ENCODE measurements at regions not wholly inside any gene's neighbourhood (a gene's known extent, or its start where the extent isn't known, plus 50 kb on each side); places are given as distances from the start of the nearest gene placed in this dataset.

DNA sequence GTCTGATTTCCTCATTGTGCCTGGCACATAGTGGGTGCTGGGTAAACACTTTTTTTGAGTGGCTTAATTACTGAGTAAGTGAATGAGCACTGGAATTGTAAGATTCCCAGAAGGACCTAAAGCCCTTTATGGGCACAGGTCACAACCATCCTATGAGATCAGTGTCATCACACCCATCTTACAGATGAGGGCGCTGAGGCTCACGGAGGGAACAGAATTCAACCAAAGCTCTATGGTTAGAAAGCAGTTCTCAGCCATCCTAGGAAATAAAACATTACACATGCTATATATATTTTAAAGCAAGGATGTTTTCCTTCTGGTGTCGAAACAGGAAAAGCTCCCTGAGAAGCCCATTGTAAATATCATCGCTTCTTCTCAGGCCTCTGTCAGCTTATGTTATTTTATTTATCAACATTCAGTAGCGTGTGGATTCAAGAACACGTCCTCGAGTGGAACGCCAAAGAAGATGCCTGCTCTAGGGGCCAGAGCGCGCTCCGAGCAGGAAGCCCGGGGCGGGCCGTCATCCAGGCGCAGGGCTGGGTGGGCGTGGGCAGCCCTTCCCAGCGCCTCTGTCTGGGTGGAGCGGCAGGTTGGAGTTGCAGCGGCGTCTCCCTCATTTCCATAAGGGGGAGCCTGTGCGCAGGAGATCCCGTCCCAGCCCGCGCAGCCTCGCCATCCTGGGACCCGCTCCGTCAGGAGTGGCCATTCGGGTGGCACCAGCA lies 155.8 kb upstream of the SMIM23 start:
- Mint-ChIP-seq H3K36me3 (ENCODE audit: low read depth) (no peaks in the 10 kb centered on the region), H3K27me3 (peaks cover 39% of the 10 kb centered on the region), H3K4me3 (no peak overlapping the region), H3K27ac (no peak overlapping the region), H3K9me3 (no peaks in the 10 kb centered on the region), H3K4me1 (no peaks in the 10 kb centered on the region)
- ATAC-seq (replicated peaks), result no peak

- Mint-ChIP-seq H3K27ac (no peak overlapping the region), H3K36me3 (ENCODE audit: low read depth) (no peaks in the 10 kb centered on the region), H3K27me3 (peaks cover 43% of the 10 kb centered on the region), H3K4me3 (no peak overlapping the region), H3K9me3 (no peaks in the 10 kb centered on the region), H3K4me1 (no peaks in the 10 kb centered on the region)
- ATAC-seq (replicated peaks), result no peak
Measured at GRCh38 chr5:171630350-171631065, 155.1 kb upstream of the SMIM23 start.

GRCh38 chr5:171632616-171633015 lies 153.0 kb upstream of the SMIM23 start:
- Mint-ChIP-seq H3K27me3 (peaks cover 40% of the 10 kb centered on the region), H3K4me1 (no peaks in the 10 kb centered on the region), H3K27ac (no peak overlapping the region), H3K4me3 (no peak overlapping the region), H3K36me3 (ENCODE audit: low read depth) (no peaks in the 10 kb centered on the region), H3K9me3 (no peaks in the 10 kb centered on the region)
- ATAC-seq (replicated peaks), result no peak

- Mint-ChIP-seq H3K36me3 (ENCODE audit: low read depth) (no peaks in the 10 kb centered on the region), H3K27me3 (peaks cover 35% of the 10 kb centered on the region), H3K27ac (no peak overlapping the region), H3K4me1 (no peaks in the 10 kb centered on the region), H3K4me3 (no peak overlapping the region), H3K9me3 (no peaks in the 10 kb centered on the region)
- ATAC-seq (replicated peaks), result no peak
Measured at GRCh38 chr5:171633776-171634470, 151.7 kb upstream of the SMIM23 start.

DNA sequence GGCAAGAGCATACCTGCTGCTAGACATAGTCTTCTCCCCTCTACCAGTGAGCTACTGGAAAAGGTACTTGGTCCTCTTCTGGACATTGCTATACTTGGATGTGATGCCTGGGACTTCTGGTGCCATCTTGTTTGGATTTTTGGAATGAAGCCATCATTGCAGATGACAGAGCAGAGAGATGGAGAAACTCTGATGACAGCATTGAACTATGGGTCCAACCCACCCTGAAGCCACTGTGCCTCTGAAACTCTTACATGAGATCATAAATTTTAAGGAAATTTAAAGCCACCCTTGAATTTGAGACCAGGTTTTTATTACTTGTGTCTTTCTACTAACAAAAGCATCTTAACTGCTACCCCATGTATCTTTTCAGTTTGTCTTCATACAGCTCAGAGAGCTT lies 151.1 kb upstream of the SMIM23 start:
- no peaks in the 10 kb centered on the region for H3K4me1 Mint-ChIP-seq
- H3K9me3 Mint-ChIP-seq, result no peaks in the 10 kb centered on the region
- no peaks in the 10 kb centered on the region for H3K36me3 Mint-ChIP-seq (ENCODE audit: low read depth)
- no peak overlapping the region for H3K27ac Mint-ChIP-seq
- peaks cover 32% of the 10 kb centered on the region for H3K27me3 Mint-ChIP-seq
- H3K4me3 Mint-ChIP-seq, result no peak overlapping the region
- ATAC-seq (replicated peaks), result no peak

DNA sequence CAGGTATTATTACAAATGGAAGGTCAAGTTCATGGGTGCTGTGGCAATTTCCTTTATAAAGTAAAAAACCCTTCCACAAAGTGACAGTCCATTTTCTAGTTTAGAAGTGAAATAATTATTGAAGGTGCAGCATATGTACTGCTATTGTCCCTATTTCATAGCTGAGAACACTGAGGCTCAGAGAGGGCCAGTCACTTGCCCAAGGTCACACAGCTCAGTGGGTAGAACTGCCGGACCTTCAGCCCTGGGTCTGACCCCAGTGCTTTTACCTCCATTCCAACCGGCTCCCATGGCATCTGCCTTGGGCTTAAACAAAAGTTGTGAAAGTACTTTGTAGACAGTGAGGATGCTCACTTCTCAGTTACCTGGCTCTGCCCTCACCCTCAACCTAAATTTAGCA lies 150.6 kb upstream of the SMIM23 start:
- Mint-ChIP-seq H3K4me3 (no peak overlapping the region), H3K36me3 (ENCODE audit: low read depth) (no peaks in the 10 kb centered on the region)
- ATAC-seq (replicated peaks), result no peak

DNA sequence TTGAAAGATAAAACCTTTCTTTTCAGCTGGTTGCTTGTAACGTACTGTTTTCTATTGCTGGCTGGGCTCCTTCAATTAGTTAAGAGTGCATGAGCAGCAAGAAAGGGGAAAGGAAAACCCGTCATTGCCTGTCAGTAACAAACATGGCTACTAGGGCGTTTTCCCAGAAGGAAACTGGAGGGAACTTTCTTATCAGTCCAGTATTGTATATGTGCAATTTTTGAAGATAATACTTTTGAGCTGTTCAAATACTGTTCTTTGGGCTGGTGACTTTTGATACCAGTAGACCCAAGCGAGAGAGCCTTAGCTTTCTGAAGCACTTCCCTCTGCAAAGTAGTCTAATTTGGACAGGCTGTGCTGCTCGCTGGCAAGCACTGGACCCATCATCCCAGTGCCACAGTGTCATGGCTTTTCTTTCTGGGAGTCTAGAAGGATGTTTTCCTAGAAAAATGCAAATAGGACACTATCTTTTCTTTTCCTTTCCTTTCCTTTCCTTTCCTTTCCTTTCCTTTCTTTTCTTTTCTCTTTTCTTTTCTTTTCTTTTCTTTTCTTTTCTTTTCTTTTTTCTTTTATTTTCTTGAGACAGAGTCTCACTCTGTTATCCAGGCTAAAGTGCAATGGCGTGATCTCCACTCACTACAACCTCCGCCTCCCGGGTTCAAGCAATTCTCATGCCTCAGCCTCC lies 149.9 kb upstream of the SMIM23 start:
- Mint-ChIP-seq H3K4me3 (no peak overlapping the region), H3K36me3 (ENCODE audit: low read depth) (no peaks in the 10 kb centered on the region), H3K4me1 (no peaks in the 10 kb centered on the region), H3K27ac (no peak overlapping the region), H3K27me3 (peaks cover 32% of the 10 kb centered on the region), H3K9me3 (no peaks in the 10 kb centered on the region)
- ATAC-seq (replicated peaks), result no peak

More for the DNA sequence above, 150.6 kb upstream of the SMIM23 start:
- Mint-ChIP-seq H3K4me1 (no peaks in the 10 kb centered on the region), H3K27me3 (peaks cover 32% of the 10 kb centered on the region), H3K9me3 (no peaks in the 10 kb centered on the region), H3K27ac (no peak overlapping the region)

- no peak overlapping the region for H3K4me3 Mint-ChIP-seq
- no peaks in the 10 kb centered on the region for H3K4me1 Mint-ChIP-seq
- no peak for ATAC-seq (replicated peaks)
- peaks cover 25% of the 10 kb centered on the region for H3K27me3 Mint-ChIP-seq
- H3K27ac Mint-ChIP-seq, result no peak overlapping the region
- H3K9me3 Mint-ChIP-seq, result no peaks in the 10 kb centered on the region
- H3K36me3 Mint-ChIP-seq (ENCODE audit: low read depth), result no peaks in the 10 kb centered on the region
Measured at GRCh38 chr5:171637811-171638210, 147.8 kb upstream of the SMIM23 start.

GRCh38 chr5:171639205-171639621 lies 146.4 kb upstream of the SMIM23 start:
- ATAC-seq (replicated peaks), result no peak

GRCh38 chr5:171639966-171640365 lies 145.7 kb upstream of the SMIM23 start:
- no peaks in the 10 kb centered on the region for H3K36me3 Mint-ChIP-seq (ENCODE audit: low read depth)
- no peaks in the 10 kb centered on the region for H3K4me1 Mint-ChIP-seq
- H3K27ac Mint-ChIP-seq, result no peak overlapping the region
- H3K4me3 Mint-ChIP-seq, result no peak overlapping the region
- no peaks in the 10 kb centered on the region for H3K9me3 Mint-ChIP-seq
- no peak for ATAC-seq (replicated peaks)
- H3K27me3 Mint-ChIP-seq, result peaks cover 22% of the 10 kb centered on the region

More at GRCh38 chr5:171639205-171639621, 146.4 kb upstream of the SMIM23 start:
- Mint-ChIP-seq H3K9me3 (no peaks in the 10 kb centered on the region), H3K36me3 (ENCODE audit: low read depth) (no peaks in the 10 kb centered on the region), H3K4me3 (no peak overlapping the region), H3K4me1 (no peaks in the 10 kb centered on the region), H3K27ac (no peak overlapping the region), H3K27me3 (peaks cover 25% of the 10 kb centered on the region)

- H3K36me3 Mint-ChIP-seq (ENCODE audit: low read depth), result no peaks in the 10 kb centered on the region
Measured at GRCh38 chr5:171640480-171640879, 145.1 kb upstream of the SMIM23 start.

DNA sequence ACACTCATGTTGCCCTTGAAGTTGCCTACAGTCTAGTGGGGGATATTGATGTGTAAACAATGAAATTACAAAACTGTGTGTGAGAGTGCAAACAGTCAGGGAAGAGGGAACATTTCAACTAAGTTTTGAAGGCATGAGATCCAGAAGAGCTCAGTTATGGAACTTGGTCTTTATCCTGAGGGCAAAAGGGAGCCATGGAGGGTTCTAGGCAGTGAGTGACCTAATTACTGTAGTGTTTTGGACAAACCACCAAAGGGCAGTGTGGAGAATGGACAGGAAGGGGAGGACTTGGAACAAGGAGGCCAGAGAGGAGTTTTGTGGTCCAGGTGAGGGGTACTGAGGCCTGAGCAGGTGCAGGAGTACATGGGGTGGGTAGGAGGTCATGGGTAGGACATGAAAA lies 143.7 kb upstream of the SMIM23 start:
- ATAC-seq (replicated peaks), result no peak
- Mint-ChIP-seq H3K4me3 (no peak overlapping the region), H3K27ac (no peak overlapping the region), H3K9me3 (no peaks in the 10 kb centered on the region), H3K36me3 (ENCODE audit: low read depth) (no peaks in the 10 kb centered on the region), H3K27me3 (peaks cover 21% of the 10 kb centered on the region), H3K4me1 (no peaks in the 10 kb centered on the region)

More at GRCh38 chr5:171640480-171640879, 145.1 kb upstream of the SMIM23 start:
- Mint-ChIP-seq H3K9me3 (no peaks in the 10 kb centered on the region), H3K27ac (no peak overlapping the region), H3K4me3 (no peak overlapping the region), H3K4me1 (no peaks in the 10 kb centered on the region), H3K27me3 (peaks cover 19% of the 10 kb centered on the region)
- ATAC-seq (replicated peaks), result no peak

DNA sequence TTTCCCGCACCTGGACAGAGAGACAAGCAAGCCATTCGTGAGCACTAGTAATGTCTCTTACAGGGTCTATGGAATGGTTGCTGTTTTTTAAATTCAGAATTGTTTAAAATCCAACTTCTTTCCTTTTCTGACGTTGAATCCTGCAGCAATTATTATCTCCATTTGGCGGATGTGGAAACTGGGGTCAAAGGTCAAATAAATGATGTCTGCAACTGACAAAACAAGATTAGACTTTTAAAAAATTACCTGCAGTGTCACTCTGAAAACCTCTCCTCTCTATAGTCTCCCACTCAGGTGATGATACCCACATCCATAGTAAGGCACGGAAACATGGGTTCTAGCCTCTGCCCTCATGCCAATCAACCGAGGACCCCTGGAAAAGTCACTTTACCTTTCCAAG lies 142.7 kb upstream of the SMIM23 start:
- H3K4me1 Mint-ChIP-seq, result no peaks in the 10 kb centered on the region
- H3K4me3 Mint-ChIP-seq, result no peak overlapping the region
- peaks cover 24% of the 10 kb centered on the region for H3K27me3 Mint-ChIP-seq
- no peaks in the 10 kb centered on the region for H3K9me3 Mint-ChIP-seq
- ATAC-seq (replicated peaks), result no peak
- H3K36me3 Mint-ChIP-seq (ENCODE audit: low read depth), result no peaks in the 10 kb centered on the region
- H3K27ac Mint-ChIP-seq, result no peak overlapping the region

- no peak for ATAC-seq (replicated peaks)
- no peaks in the 10 kb centered on the region for H3K36me3 Mint-ChIP-seq (ENCODE audit: low read depth)
- H3K4me1 Mint-ChIP-seq, result no peaks in the 10 kb centered on the region
- H3K4me3 Mint-ChIP-seq, result no peak overlapping the region
- no peak overlapping the region for H3K27ac Mint-ChIP-seq
- no peaks in the 10 kb centered on the region for H3K9me3 Mint-ChIP-seq
- peaks cover 20% of the 10 kb centered on the region for H3K27me3 Mint-ChIP-seq
Measured at GRCh38 chr5:171644536-171644935, 141.1 kb upstream of the SMIM23 start.

Data from activated T-helper 17 cell treated with anti-CD3 and anti-CD28 coated beads, Interleukin-2, amount 50 U/mL, for 72 hours (primary cell).